ENCODE measurements at regions not wholly inside any gene's neighbourhood (a gene's known extent, or its start where the extent isn't known, plus 50 kb on each side); places are given as distances from the start of the nearest gene placed in this dataset.

- TF ChIP-seq CTCF (IDR thresholded peaks at IDR 0.05) (no peak), EZH2phosphoT487 (IDR thresholded peaks at IDR 0.05) (no peak), EZH2 (IDR thresholded peaks at IDR 0.05) (no peak)
These were observed 74.7 kb upstream of the PHF21B start for GRCh38 chr22:45084400-45084920.
